ENCODE measurements at regions not wholly inside any gene's neighbourhood (a gene's known extent, or its start where the extent isn't known, plus 50 kb on each side); places are given as distances from the start of the nearest gene placed in this dataset.

GRCh38 chr7:52959336-52959735 is 76.1 kb upstream of the POM121L12 start:
- no peak for TF ChIP-seq CTCF (IDR thresholded peaks at IDR 0.05)
- no peak for TF ChIP-seq POLR2A (IDR thresholded peaks at IDR 0.05)
